ENCODE measurements at regions not wholly inside any gene's neighbourhood (a gene's known extent, or its start where the extent isn't known, plus 50 kb on each side); places are given as distances from the start of the nearest gene placed in this dataset.

DNA sequence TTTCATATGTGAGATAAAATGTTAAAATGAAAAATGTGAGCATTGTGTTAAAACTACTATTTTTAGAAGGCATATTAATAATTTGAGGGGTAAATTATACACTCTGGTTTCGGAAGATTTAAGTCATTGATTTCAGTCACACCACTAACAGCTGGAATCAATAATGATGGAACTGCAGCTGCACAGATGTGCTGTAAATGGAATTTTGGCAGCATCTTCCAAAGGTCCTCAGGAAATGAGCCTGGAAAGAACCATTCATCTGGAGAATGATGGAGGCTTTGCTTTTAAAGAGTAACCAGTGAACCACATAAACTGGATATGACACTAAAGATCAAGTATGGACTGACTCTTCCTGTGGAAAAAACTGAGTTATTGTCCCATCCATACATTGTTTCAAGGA is 759.0 kb upstream of the EPHA5 start:
- TF ChIP-seq FOXM1 (IDR thresholded peaks at IDR 0.05; ENCODE audit: borderline replicate concordance): no peak
- no peak for TF ChIP-seq SP1 (IDR thresholded peaks at IDR 0.05)
- TF ChIP-seq ARNT (IDR thresholded peaks at IDR 0.05): no peak
